Retinal pigment epithelial cell (primary cell): ENCODE measurements at regions not wholly inside any gene's neighbourhood (a gene's known extent, or its start where the extent isn't known, plus 50 kb on each side); places are given as distances from the start of the nearest gene placed in this dataset.
A peak's percentile ranks its signal among the peaks of the same experiment; 100 is the strongest.

Experiments used
- DNase-seq: peaks from one replicate; pipeline ENCODE4 v3.0.0-alpha.2; 2010; ENCODE audit warnings: low read depth
- H3K4me3 ChIP-seq: 2 replicates; pipeline ENCODE4 v1.5.1; 2011; ENCODE audit warnings: mild to moderate bottlenecking, low read length, control low read depth, moderate library complexity
- CTCF ChIP-seq: conservative IDR thresholded peaks from 2 replicates; pipeline ENCODE4 v1.5.1; 2011; ENCODE audit warnings: low read depth, low read length, control low read depth, inconsistent platforms

DNA sequence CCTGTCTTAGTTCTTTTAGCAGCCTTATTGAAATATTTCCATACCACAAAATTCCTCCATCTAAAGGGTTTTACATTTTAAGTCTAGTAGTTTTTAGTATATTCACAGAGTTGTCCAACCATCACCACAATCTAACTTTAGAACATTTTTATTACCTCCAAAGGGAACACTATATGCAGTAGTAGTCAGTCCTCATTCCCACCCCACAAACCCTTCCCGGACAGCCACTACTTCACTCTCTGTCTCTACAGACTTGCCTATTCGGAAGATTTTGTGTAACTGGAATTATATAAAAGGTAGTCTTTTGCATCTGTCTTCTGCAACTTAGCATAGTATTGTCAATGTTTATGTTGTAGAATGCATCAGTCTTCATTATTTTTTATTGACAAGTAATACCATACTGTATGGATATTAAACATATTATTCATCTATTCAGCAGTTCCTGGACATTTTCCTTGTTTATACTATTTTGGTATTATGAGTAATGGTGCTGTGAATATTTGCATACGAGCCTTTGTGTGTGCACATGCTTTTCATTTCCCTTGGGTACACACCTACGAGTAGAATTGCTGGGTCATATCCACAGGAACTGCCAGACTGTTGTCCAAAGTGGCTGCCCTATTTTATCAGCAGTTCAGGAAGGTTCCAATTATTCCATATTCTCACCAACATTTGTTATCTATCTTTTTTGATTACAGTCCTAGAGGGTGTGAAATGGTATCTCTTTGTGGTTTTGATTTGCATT, 60.9 kb upstream of the LANCL2 start:
- no peak for DNase-seq
- no peak overlapping the region for H3K4me3 ChIP-seq
- TF ChIP-seq CTCF = no peak

DNA sequence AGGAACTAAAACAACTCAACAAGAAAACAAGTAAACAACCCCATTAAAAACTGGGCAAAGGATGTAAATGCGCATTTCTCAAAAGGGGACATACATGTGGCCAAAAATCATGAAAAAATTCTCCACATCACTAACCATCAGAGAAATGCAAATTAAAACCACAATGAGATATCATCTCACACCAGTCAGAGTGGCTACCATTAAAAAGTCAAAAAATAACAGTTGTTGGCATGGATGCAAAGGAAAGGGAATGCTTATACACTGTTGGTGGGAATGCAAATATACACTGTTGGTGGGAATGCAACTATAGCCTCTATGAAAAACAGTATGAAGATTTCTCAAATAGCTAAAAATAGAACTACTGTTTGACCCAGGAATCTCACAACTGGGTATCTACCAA, 60.0 kb upstream of the LANCL2 start:
- no peak for TF ChIP-seq CTCF
- DNase-seq = no peak
- no peak overlapping the region for H3K4me3 ChIP-seq

DNA sequence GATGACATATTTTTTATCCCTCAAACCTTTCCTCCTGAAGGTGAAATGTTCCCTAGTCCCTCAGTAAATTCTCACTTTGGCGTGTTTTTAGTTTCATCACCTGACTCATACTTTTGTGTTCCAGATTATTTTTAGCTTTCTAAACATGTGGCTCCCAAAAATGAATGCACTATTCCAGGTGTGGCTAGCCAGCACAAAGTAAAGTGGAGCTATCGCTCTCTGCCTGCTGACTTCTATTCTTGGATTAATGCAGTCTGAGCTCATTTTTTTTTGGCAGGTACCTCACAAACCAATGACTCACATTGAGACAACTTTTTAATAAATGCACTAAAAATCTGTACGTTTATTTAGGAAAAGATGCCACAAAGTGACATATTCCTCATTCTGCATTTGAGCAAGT, 58.8 kb upstream of the LANCL2 start:
- no peak for TF ChIP-seq CTCF
- no peak overlapping the region for H3K4me3 ChIP-seq
- DNase-seq = no peak

DNA sequence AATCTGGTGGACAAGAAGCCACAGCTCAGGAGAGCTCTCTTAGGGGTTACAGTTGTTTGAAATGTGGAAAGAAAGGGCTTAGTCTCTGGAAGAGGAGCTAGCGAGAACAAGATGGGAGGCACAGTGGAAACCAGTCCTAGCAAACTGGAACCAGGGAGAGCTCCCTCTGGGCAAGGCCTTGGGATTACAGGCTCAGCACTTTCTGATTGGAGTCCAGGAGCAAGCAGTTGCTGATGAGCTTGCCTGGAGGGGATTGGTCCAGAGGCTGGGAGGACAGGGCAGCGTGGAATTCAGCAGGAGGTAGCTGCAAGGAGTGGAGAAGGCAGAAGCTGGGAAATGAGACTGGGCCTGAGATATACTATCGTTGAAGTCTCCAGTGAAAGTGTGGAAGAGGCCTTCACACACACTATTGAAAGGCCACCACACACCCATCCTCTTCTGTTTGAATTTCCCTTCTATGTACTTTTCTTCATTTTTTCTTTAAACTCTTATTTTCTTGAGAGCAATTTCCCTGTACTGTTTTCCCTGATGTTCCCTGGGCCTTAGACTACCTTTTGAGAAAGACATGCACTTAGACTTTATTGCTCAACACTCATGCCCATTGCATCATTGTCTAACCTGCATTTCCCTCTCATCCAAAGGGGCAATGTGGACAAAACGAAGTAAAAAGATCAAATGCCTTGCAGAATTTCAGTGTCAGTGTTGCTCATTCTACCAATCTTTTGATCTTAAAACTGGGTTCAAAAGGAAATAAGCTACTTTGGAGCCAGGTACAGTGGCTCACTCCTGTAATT, 57.8 kb upstream of the LANCL2 start:
- no peak overlapping the region for H3K4me3 ChIP-seq
- TF ChIP-seq CTCF = peak; percentile 27
- DNase-seq = no peak

DNA sequence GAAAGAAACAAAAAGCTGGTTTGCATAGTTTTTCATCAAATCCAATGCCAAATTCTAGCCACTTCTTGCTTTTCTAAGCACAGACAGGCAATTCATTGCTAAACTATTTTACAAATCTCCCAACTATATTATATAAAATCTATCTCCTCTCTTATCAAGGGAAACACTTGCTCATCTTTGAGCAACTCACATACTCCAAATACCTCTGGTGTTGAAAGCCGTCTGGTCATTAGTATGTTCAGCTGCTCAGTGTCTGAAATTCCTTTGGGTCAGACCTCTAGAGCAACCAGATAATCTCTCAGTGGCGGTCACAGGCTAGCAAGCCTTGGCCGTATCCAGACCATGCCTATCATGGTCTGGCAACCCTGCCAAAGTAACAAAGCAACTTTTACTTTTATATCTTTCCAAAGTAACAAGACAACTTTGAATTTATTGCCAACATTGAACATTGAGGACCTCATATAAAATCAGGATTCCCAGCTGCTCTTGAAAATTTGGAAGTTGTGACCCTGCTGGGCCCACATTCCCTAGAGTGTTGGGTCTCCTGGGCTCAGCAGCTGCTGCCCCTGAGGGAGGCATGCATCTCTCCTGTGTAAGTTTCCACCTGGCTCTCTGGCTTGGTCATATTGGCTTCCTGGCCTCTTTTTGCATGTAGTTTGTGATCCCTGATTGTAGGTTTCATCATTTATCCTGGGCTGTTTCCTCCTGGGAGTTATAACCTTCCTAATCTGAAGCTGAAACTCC, 56.8 kb upstream of the LANCL2 start:
- TF ChIP-seq CTCF = no peak
- no peak overlapping the region for H3K4me3 ChIP-seq
- DNase-seq = peak; percentile 59

GRCh38 chr7:55309040-55309991, 55.8 kb upstream of the LANCL2 start:
- no peak for DNase-seq
- TF ChIP-seq CTCF = no peak
- H3K4me3 ChIP-seq = no peak overlapping the region
